UCSD-AML1 (cell line): ENCODE measurements at regions not wholly inside any gene's neighbourhood (a gene's known extent, or its start where the extent isn't known, plus 50 kb on each side); places are given as distances from the start of the nearest gene placed in this dataset.

Experiments used
- DNase-seq: peaks from one replicate; lab custom pipeline; 2025; ENCODE audit not compliant: unreplicated experiment; lab: John Stamatoyannopoulos, UW

DNA sequence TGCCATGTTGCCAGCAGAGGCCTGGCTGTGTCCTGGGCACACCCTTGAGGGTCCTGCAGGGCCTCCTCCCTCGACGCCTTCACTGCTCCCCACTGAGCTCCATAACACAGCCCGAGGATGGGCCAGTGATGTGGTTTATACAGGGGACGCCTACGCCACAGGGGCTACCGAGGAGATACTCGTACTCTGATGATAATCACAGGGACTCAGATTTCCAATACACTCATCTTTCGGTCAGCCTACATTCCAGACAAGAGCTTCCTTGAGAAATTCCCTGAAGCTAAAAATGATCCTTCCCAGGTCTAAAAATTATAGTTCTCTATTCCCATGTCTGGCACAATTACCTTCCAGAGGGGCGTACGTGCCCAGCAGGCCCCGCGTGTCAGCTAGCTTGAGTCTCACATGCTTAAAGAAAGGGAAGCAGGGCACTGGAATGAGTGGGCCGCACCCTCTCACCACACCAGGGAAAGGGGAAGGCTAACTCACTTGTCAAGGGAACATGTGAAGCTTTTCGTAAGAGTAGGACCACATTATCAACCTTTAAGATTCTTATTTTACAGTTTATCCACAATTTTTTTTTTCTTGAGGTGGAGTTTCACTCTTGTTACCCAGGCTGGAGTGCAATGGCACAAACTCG, 159.5 kb upstream of the NDUFV2 start:
- no peak for DNase-seq

DNA sequence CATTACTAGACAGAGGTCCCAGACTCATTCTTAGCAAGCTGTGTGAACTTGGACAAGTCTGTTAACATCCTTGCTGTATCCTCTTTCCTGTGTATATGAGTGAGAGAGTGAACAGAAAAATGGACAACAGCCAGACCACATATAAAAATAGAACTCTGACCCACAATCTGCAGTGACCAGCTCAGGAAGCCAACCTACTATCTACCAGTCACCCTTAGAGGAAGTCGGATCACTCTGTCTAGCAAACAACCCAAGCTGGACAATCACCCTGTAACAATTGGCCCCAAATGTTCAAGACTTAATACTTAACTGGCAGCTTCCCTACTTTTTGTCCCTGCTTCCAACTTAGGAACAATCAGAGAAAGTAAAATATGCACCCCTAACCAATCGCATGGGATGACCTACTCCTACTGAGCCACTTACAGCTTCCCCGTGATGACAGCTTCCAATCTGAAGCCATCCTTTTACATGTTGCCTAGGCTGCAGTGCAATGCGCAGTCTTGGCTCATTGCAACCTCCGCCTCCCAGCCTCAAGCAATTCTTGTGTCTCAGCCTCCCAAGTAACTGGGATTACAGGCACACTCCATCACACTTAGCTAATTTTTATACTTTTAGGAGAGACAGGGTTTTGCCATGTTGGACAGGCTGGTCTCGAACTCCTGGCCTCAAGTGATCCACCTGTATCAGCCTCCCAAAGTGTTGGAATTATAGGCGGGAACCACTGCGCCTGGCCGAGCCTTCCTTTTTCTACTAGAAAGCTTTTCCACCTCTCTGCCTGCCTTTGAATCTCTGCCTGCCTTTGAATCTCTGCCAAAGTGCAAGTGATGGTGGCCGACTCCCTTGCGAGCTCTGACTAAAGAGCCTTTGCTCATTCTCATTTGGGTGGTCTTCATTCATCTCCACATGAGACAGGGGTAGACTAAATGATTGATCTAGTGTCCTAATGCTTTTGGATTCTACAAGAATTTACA, 158.3 kb upstream of the NDUFV2 start:
- no peak for DNase-seq

DNA sequence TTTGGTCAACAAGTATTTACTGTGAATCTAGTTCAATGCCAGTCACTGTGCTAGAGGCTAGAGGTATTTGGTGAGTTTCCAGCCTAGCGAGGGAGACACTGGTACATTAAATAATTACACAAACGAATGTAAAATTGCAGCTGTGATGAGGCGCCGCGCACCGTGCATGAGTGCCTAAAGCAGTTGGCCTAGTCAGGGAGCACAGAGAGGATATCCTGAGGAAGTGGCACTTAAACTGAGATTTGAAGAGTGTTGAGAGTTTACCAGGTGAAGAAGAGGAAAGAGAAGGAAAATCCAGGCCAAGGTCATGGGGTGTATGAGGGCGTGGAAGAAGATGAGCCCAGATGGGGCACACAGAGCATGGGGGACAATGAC, 157.6 kb upstream of the NDUFV2 start:
- DNase-seq: no peak

DNA sequence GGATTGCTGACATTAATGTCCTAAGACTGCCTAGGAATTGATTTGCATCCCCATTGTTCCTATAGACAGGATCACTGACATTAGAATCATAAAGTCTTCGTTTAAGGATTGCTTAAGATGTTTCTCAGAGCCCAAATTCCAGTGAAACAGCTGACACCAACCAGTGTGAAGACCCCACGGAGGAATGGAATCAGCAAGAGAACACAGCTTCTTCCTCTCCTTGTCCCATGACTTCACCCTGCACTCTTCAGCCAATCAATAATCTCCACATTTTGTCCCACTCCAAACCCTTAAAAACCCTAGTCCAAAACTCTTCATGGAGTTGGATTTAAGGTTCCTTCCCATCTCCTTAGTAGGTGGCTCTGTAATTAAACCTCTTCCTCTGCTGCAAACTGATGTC, 157.0 kb upstream of the NDUFV2 start:
- DNase-seq: no peak

DNA sequence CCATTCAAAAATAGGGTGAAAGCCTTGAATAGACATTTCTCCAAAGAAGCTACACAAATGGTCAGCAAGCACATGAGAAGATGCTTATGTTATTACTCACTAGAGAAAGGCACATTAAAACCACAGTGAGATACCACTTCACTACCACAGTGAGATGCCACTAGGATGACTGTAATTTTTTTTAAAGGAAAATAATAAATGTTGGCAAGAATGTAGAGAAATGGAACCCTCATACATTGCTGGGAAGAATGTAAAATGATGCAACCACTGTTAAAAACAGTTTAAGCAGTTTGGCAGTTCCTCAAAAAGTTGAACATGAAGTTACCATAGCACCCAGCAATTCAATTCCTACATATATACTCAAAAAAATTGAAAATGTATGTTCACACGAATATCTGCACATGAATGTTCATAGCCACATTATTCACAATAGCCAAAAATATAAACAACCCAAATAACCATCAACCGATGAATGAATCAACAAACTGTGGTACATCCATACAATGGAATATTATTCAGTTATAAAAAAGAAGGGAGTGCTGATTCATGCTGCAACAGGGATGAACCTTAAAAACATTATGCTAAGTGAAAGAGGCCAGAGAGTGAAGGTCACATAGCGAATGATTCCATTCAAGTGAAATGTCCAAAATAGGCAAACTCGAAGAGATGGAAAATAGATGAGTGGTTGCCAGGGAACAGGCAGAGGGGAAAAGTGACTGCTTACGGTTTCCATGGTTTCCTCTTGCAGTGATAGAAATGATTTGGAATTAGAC, 156.2 kb upstream of the NDUFV2 start:
- DNase-seq: no peak

DNA sequence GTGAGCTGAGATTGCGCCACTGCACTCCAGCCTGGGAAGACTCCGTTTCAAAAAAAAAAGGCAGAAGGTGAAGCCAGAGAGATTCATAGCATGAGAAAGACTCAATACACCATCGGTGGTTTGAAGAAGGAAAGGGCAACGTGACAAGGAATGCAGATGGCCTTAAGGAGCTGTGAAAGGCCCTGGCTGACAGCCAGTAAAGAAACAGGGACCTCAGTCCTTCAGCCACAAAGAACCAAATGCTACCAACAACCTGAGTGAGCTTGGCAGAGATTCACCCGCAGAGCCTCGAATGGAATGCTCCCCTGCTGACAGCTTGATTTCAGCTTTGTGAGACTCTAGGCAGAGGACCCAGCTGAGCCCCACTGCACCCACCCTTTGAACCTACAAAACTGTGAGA, 154.9 kb upstream of the NDUFV2 start:
- no peak for DNase-seq

DNA sequence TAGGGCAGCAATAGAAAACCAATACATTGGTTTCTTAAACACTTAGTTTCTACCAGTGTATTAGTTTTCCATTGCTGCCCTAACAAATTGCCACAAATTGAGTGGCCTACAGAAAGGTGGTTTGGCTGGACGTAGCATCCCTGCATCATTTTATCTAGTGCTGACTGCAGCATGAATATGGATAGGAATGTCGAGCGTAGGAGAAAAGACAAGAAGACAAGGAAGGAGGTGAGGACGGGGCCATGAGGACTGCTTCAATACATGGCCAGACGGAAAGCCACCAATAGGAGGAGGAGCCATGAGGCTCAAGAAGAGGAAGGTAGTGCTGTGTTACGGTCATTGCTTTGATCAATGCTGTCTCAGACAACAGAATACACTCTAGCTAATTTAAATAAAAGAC, 154.5 kb upstream of the NDUFV2 start:
- no peak for DNase-seq

DNA sequence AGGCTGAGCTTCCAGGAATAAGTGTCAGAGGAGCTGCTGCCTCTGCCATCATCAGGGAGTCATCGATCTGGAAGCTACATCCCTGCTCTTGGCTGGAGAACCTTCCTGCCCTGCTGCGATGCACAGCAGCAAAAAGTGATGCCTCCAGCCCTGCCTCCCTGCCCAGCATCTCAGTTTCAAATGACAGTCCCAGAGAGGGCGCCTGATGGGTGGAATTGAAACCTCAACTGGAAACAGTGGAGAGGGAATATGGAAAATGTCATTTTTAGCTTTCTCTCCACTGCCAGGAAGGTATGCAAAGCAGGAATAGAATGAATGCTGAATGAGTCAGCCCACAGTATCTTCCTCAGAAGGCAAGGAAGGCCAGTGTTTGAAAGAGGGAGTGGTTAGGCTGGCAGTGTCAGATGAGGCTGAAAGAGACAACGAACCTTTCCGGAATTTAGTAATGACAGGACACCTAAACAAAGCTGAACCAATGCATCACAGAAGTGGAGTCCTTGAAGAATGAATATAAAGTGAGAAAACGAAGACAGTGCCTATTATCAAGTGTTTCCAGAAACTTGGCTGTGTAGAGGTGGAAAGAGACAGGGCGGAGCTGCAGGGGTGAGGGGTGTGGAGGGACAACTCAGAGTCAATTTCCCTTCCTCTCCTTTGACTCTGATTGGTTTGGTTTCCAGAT, 153.9 kb upstream of the NDUFV2 start:
- no peak for DNase-seq

DNA sequence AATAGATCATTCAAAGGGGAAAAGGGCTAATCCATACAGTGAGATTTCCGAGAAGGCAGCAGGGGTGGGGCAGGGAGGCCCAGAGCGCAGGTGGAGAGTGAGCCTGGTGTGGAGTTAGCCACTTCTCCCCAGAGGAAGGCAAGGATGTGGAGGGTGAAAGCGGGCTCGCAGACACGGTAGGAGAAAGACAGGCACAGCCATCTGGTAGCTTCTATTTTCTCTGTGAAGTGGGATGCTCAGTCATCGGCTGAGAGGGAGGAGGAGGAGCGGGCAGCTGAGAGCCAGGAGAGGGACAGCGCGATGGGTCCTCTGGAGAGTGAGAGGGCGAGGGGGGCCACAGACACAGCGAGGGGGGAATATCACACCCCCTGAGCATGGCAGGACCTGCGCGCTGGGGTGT, 153.3 kb upstream of the NDUFV2 start:
- DNase-seq: no peak

DNA sequence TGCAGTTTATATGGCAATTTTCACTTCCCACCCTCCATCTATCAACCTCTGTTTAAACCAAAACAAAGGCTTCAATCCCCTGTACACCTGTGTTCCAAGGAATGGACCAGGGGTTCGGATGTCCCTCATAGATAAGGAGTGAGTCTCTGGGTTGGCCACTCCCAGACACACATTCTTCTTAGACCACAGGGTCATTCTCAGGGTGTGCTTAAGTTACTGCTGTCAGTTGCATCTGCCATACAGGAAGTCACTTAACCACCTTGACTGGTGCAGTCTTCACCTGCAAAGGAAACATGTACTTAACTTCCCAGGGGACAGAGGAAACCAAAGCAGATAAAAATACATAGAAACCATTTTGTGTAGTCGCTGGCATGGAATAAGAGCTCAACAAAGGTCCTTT, 151.0 kb upstream of the NDUFV2 start:
- no peak for DNase-seq

DNA sequence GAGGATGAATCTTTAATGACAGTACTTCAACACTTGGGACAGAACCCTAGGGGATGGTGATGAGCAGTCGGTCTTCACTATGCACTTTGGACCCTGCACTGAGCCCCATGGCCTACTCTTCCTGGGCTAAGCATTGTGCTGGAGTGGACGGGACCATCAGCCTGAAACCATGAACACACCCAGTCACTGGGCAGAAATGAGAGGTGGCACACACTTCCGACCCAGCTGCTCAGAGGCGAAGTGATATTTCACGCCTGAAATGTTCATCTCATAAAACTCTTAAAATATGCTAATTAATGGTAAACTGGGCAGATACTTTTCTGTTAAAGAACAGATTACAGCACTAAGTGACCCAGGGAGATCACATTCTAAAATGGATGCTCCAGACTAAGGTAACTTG, 150.3 kb upstream of the NDUFV2 start:
- DNase-seq: no peak

DNA sequence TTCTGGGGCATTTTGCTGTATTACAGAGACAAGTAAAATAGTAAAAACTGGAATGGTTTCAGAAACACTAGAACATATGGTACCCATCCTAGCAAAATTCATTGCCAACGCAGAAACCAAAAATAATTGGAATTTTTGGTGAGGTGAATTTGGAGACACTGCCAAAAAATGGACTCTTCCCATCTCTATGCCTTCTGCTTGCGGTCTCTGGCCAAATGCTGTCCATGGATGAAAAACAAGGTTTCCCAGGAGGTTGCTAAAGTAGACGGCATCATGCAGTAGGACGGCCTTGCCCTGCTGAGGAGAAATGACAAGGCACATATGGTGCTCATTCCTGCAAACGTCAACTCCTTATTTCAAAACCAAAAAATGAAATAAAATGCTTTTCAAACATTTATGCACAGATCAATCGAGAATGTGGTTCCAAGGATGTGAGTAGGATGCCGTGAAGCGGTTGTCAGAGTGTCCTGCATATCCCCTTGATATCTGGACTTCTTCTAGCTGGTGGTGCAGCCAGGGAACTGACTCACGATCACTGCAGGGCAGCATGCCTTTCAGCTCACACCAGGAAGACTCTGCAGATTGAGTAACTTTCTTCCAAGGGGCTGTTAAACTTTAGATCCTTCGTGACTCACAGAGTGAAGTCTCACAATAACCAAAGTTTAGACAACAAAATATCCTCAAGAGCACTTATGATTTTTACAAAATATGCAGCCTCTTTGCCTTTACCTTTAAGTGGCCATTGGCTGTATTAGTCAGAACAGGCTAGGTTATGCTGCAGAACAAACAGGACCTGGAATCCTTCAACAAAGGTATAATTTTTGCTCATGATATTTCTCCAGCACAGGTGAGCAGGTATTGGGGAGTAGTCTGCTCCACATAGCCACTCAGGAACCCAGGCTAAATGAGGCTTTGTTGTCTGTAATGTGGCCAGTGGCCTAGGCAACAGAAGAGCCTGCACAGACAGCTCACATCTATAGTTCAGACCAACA, 149.4 kb upstream of the NDUFV2 start:
- DNase-seq: no peak

DNA sequence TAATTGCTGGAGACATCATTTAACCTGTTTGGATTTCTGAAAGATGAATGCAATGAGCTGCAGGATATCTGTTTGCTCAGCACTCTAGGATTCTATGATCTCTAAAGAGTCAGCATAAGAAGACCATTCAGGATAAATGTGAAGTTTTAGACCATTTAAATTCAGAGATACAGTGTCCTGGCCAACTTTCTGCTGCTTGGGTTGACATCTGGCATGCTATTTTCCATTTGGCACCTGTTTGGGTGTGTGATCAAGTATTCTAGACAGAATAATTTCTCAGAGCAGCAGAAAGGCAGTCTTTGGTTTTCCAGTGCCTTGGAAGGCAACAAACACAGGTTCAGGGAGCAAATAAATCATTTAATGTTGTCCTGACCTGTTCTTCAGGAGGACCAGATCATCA, 144.8 kb upstream of the NDUFV2 start:
- no peak for DNase-seq

DNA sequence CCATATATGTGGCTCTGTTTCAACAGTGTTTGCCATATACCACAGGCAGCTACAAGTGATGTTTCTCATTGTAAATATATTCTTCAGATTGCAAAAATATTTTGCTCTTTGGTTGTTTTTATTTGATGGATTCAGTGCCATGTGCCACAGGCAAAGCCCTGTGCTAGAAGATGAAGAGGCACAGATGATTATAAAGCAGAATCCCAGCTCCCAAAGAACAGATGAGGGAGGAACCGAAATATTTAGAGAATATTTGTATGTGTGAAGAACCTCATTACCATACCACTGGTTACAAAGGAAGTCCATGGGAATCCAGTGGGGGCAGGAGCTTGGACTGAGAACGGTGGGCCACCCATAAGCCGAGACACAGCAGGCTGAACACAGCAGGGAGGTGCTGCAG, 143.8 kb upstream of the NDUFV2 start:
- no peak for DNase-seq

DNA sequence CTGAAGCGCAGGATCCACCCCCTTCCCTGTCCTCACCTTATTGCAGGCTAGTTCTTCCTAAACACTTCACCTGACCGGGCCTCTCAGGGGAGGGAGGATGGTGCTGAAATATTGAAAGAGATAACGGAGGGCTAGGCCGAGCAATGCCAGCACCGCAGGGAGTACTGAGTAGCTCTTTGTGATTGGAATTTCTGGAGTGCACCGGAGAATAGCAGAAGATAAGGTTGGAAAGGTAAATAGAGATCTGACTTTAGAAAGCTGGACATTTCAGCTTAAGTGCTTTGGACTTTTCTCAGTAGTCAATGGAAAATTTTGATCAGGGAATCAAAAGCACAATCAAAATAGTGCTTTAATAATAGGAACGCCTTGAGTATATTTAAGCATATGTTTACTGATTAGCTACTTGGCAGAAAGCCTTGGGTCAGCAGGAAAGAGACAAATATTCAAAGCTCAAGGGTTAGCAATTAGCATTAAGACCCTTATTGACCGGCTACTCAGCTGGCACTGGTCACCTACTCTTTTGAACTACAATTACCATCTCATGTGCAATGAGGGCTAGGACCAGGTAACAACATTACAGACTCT, 142.9 kb upstream of the NDUFV2 start:
- DNase-seq: no peak

DNA sequence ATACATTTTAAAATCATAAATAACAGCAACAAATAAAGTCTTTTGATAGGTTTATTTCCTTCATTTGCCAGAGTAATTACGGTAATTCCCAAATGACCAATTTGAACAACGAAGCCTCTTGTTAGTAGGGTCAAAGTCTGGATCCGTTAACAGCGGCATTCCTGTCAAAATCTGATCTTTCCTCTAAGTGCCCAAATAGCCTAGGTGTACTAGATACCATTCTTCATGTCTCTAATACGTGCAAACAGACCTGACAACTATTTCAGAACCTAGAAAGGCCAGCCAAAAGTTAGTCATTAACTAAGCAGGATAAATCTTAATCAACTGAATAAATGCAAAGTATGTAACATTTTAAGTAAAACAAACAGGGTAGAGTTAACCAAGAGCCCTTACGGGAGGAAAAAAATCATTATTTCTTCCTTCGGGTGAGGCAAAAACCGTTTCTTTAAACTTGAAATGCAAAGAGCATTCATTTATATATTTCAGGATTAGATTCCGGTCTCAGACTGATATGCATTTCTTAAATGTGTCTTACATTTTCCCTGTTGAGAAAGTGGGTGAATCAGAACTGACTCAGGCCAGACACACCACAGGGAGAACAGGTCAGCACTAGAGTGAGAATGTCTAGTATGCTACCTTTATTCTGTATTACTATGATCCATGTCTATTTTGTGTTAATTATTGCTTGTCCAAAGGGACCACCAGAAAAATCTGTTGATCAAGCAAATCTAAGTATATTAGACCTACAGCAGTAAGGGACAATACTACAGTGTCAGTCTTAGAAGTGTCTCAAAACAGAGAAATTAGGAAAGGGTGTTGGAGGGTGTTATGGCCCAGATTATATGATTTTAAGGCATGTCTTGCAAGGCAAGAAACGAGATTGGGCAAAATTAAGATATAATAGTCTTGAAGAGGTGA, 141.5 kb upstream of the NDUFV2 start:
- DNase-seq: no peak

DNA sequence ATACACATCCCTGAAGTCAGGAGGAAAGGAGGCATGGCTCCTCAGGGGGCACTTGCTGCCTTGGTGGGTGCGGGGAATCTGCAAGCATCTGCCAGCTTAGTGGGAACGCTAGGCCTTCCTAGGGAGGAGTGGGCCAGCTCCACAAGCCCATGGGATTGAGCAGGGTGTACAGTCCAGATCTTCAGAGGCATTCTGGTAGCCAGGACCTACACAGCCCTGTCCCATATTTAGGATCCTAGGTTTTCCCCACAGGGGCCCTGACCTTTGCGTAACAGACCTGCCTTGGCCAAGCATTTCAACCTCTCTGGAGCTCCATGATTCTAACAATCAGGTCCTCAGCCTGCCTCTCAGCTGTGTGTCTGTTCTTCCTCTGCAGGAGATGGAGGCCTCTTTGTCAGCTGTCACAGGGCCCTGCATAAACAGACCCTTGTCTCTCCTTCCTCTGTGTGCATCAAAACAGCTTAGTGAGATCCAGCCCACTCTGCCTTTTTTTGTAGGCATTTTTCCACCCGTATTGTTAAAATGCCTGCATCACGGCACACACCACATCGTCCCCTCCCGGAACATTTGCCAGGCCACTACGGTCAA, 140.2 kb upstream of the NDUFV2 start:
- DNase-seq: no peak
